ENCODE measurements at regions not wholly inside any gene's neighbourhood (a gene's known extent, or its start where the extent isn't known, plus 50 kb on each side); places are given as distances from the start of the nearest gene placed in this dataset.

DNA sequence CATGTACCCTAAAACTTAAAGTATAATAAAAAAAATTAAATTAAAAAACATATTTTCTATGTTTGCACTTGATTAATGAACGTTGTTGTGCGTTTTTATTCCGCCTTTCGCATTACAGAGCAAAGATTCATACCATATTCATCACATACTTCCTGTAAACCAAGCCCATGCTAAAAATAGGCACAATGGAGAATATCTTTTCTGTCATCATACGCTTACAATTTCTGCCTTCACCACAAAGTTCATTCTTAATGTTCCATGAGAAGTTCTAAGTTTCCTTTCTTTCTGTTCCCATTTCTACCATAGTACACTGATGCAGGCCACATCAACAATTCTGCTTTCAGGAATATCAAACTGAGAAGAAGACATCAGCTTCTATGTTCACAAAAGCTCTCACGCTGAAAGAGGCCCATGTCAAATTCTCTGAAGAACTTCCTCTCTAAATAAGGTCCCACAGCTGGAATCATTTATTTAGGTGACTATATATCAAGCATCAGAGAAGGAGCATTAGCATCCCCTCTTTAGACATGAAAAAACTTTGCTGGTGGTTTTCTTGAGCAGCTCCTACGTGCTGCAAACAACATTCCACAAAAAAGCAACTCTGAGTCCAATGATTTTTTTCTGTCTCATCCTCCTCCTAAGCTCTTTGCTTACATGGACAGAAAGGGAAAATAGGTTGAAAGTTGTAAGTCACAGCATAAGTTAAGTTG, 456.4 kb downstream of the CDH10 start:
- H3K79me2 ChIP-seq (ENCODE audit: insufficient read depth, low read length): no peaks in the 10 kb centered on the region
- no peaks in the 10 kb centered on the region for H3K9me2 ChIP-seq (ENCODE audit: low read depth, low read length)
- no peaks in the 10 kb centered on the region for H3K36me3 ChIP-seq (ENCODE audit: insufficient read depth, low read length)
- TF ChIP-seq, protein P1, sequence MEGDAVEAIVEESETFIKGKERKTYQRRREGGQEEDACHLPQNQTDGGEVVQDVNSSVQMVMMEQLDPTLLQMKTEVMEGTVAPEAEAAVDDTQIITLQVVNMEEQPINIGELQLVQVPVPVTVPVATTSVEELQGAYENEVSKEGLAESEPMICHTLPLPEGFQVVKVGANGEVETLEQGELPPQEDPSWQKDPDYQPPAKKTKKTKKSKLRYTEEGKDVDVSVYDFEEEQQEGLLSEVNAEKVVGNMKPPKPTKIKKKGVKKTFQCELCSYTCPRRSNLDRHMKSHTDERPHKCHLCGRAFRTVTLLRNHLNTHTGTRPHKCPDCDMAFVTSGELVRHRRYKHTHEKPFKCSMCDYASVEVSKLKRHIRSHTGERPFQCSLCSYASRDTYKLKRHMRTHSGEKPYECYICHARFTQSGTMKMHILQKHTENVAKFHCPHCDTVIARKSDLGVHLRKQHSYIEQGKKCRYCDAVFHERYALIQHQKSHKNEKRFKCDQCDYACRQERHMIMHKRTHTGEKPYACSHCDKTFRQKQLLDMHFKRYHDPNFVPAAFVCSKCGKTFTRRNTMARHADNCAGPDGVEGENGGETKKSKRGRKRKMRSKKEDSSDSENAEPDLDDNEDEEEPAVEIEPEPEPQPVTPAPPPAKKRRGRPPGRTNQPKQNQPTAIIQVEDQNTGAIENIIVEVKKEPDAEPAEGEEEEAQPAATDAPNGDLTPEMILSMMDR (IDR thresholded peaks at IDR 0.05; ENCODE audit: low read length): no peak
- no peak for TF ChIP-seq EZH2 (IDR thresholded peaks at IDR 0.05; ENCODE audit: borderline replicate concordance, low read length)
- H3K27me3 ChIP-seq (ENCODE audit: insufficient read depth, low read length): no peaks in the 10 kb centered on the region
- H3K4me2 ChIP-seq (ENCODE audit: low read length): no peak overlapping the region
- H3K9ac ChIP-seq (ENCODE audit: low read length): no peak overlapping the region
- no peaks in the 10 kb centered on the region for H3K9me3 ChIP-seq (ENCODE audit: low read length)
- H3K4me3 ChIP-seq (ENCODE audit: low read depth, low read length, poor library complexity, severe bottlenecking): no peak overlapping the region
- H2AFZ ChIP-seq (ENCODE audit: low read length): no peak overlapping the region
- no peaks in the 10 kb centered on the region for H3F3A ChIP-seq (ENCODE audit: insufficient read depth, low read length)
- H3K4me1 ChIP-seq (ENCODE audit: insufficient read depth, low read length, severe bottlenecking): no peaks in the 10 kb centered on the region
- H3K27ac ChIP-seq (ENCODE audit: low read depth, low read length, poor library complexity, severe bottlenecking): no peak overlapping the region
- H4K20me1 ChIP-seq (ENCODE audit: insufficient read depth, low read length): no peaks in the 10 kb centered on the region

DNA sequence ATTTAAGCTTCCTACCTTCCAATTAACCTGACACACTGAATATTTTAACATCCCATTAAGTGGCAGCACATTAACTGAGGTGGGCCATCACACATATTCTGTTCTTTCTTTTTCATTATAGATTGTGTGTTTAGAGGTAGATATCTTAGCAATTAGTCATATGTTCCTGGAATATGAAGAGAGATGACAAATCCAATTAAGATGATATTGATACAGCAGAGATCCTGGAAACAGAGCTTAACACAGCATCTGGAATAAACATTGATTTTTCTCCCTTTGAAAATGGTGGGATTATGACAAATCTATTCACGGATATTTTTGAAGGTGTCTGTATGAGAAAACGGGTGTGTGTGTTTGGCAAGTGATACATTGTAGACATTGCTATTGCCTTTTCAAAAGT, 448.0 kb downstream of the CDH10 start:
- H3K27me3 ChIP-seq (ENCODE audit: insufficient read depth, low read length): no peaks in the 10 kb centered on the region
- H3F3A ChIP-seq (ENCODE audit: insufficient read depth, low read length): no peaks in the 10 kb centered on the region
- no peak overlapping the region for H3K4me2 ChIP-seq (ENCODE audit: low read length)
- no peaks in the 10 kb centered on the region for H3K36me3 ChIP-seq (ENCODE audit: insufficient read depth, low read length)
- H3K4me1 ChIP-seq (ENCODE audit: insufficient read depth, low read length, severe bottlenecking): no peaks in the 10 kb centered on the region
- H2AFZ ChIP-seq (ENCODE audit: low read length): no peak overlapping the region
- no peaks in the 10 kb centered on the region; the same call in 1 of the 2 replicates for H3K9me2 ChIP-seq (ENCODE audit: low read depth, low read length)
- H3K9ac ChIP-seq (ENCODE audit: low read length): no peak overlapping the region
- no peak overlapping the region for H3K27ac ChIP-seq (ENCODE audit: low read depth, low read length, poor library complexity, severe bottlenecking)
- H3K4me3 ChIP-seq (ENCODE audit: low read depth, low read length, poor library complexity, severe bottlenecking): no peak overlapping the region
- no peaks in the 10 kb centered on the region for H3K9me3 ChIP-seq (ENCODE audit: low read length)
- no peak for TF ChIP-seq EZH2 (IDR thresholded peaks at IDR 0.05; ENCODE audit: borderline replicate concordance, low read length)
- TF ChIP-seq, protein P1 (IDR thresholded peaks at IDR 0.05; ENCODE audit: low read length): no peak
- H4K20me1 ChIP-seq (ENCODE audit: insufficient read depth, low read length): no peaks in the 10 kb centered on the region
- no peaks in the 10 kb centered on the region for H3K79me2 ChIP-seq (ENCODE audit: insufficient read depth, low read length)

DNA sequence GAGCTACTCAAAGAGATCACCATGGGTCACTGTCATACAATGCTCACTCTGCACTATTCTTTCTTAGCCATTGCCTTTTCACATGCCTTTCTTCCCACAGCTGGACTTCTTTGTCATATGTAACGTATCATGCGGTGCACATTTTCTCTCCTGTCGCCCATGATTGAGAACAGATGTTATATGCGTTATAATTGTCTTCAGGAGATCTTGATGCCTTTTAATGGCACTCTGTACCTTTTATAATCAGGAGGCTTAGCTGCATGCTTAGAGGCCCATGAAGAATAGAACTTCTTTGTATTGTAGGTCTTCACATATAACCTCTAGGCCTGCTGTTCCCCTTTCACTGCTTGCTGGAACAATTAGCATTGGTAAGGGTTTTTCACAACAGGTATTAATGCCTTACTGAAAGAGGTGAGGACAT, 436.1 kb downstream of the CDH10 start:
- H3K27ac ChIP-seq (ENCODE audit: low read depth, low read length, poor library complexity, severe bottlenecking): no peak overlapping the region
- TF ChIP-seq, protein P1 (IDR thresholded peaks at IDR 0.05; ENCODE audit: low read length): no peak
- TF ChIP-seq EZH2 (IDR thresholded peaks at IDR 0.05; ENCODE audit: borderline replicate concordance, low read length): no peak
- no peaks in the 10 kb centered on the region for H3K36me3 ChIP-seq (ENCODE audit: insufficient read depth, low read length)

More for the DNA sequence above, 436.1 kb downstream of the CDH10 start:
- Histone ChIP-seq H3K4me3 (ENCODE audit: low read depth, low read length, poor library complexity, severe bottlenecking) (no peak overlapping the region), H3K9ac (ENCODE audit: low read length) (no peak overlapping the region), H3K4me1 (ENCODE audit: insufficient read depth, low read length, severe bottlenecking) (no peaks in the 10 kb centered on the region), H3K27me3 (ENCODE audit: insufficient read depth, low read length) (no peaks in the 10 kb centered on the region), H3F3A (ENCODE audit: insufficient read depth, low read length) (no peaks in the 10 kb centered on the region), H2AFZ (ENCODE audit: low read length) (no peak overlapping the region), H3K79me2 (ENCODE audit: insufficient read depth, low read length) (no peaks in the 10 kb centered on the region), H3K4me2 (ENCODE audit: low read length) (no peak overlapping the region), H3K9me2 (ENCODE audit: low read depth, low read length) (no peaks in the 10 kb centered on the region), H4K20me1 (ENCODE audit: insufficient read depth, low read length) (no peaks in the 10 kb centered on the region), H3K9me3 (ENCODE audit: low read length) (no peaks in the 10 kb centered on the region)
